ENCODE measurements at regions not wholly inside any gene's neighbourhood (a gene's known extent, or its start where the extent isn't known, plus 50 kb on each side); places are given as distances from the start of the nearest gene placed in this dataset.

- no peaks in the 10 kb centered on the region for H3K4me1 ChIP-seq (ENCODE audit: insufficient read depth, low read length)
- Mint-ChIP-seq H3K27me3 (ENCODE audit: low read depth, unreplicated experiment) (no peaks in the 10 kb centered on the region), H3K36me3 (ENCODE audit: low read depth, unreplicated experiment) (no peaks in the 10 kb centered on the region), H3K9me3 (ENCODE audit: unreplicated experiment) (no peaks in the 10 kb centered on the region), H3K4me3 (ENCODE audit: unreplicated experiment) (no peak overlapping the region), H3K27ac (ENCODE audit: unreplicated experiment) (no peak overlapping the region), H3K4me1 (ENCODE audit: low read depth, unreplicated experiment) (peaks cover 24% of the 10 kb centered on the region)
- TF ChIP-seq EZH2 (IDR thresholded peaks at IDR 0.05; ENCODE audit: insufficient read depth, low read length), result no peak
- TF ChIP-seq CTCF (IDR thresholded peaks at IDR 0.05; ENCODE audit: insufficient read depth, low read depth, low read length), result no peak
- H3K4me2 ChIP-seq (ENCODE audit: low read length), result no peak overlapping the region
- no peak for FAIRE-seq
- no peak overlapping the region for H3K9ac ChIP-seq (ENCODE audit: low read length)
- H4K20me1 ChIP-seq (ENCODE audit: insufficient read depth, low read length), result no peaks in the 10 kb centered on the region
- no peaks in the 10 kb centered on the region for H3K79me2 ChIP-seq (ENCODE audit: insufficient read depth, low read length)
- H3K27ac ChIP-seq (ENCODE audit: low read depth, low read length), result no peak overlapping the region
- DNase-seq (ENCODE audit: low read depth), result no peak
- H3K27me3 ChIP-seq (ENCODE audit: insufficient read depth, low read length), result no peaks in the 10 kb centered on the region
- H2AFZ ChIP-seq (ENCODE audit: low read depth, low read length), result no peak overlapping the region
- no peak overlapping the region for H3K4me3 ChIP-seq (ENCODE audit: insufficient read depth, low read depth, low read length)
- H3K36me3 ChIP-seq (ENCODE audit: insufficient read depth, low read length), result no peaks in the 10 kb centered on the region
- no peaks in the 10 kb centered on the region for H3K9me3 ChIP-seq (ENCODE audit: insufficient read depth, low read depth, low read length)
Observed at GRCh38 chr4:61067381-61067780, 132.7 kb upstream of the ADGRL3 start.

- no peaks in the 10 kb centered on the region for H3K36me3 ChIP-seq (ENCODE audit: insufficient read depth, low read length)
- no peak for FAIRE-seq
- no peak overlapping the region for H3K27ac Mint-ChIP-seq (ENCODE audit: unreplicated experiment)
Observed at GRCh38 chr4:61068060-61068459, 132.1 kb upstream of the ADGRL3 start.

More at GRCh38 chr4:61068060-61068459, 132.1 kb upstream of the ADGRL3 start:
- no peak overlapping the region for H3K4me2 ChIP-seq (ENCODE audit: low read length)
- H3K27ac ChIP-seq (ENCODE audit: low read depth, low read length), result no peak overlapping the region
- Mint-ChIP-seq H3K27me3 (ENCODE audit: low read depth, unreplicated experiment) (no peaks in the 10 kb centered on the region), H3K4me1 (ENCODE audit: low read depth, unreplicated experiment) (peaks cover 24% of the 10 kb centered on the region), H3K4me3 (ENCODE audit: unreplicated experiment) (no peak overlapping the region), H3K36me3 (ENCODE audit: low read depth, unreplicated experiment) (no peaks in the 10 kb centered on the region), H3K9me3 (ENCODE audit: unreplicated experiment) (no peaks in the 10 kb centered on the region)
- DNase-seq (ENCODE audit: low read depth), result no peak
- H3K4me3 ChIP-seq (ENCODE audit: insufficient read depth, low read depth, low read length), result no peak overlapping the region
- TF ChIP-seq CTCF (IDR thresholded peaks at IDR 0.05; ENCODE audit: insufficient read depth, low read depth, low read length) (no peak), EZH2 (IDR thresholded peaks at IDR 0.05; ENCODE audit: insufficient read depth, low read length) (no peak)
- no peak overlapping the region for H3K9ac ChIP-seq (ENCODE audit: low read length)
- H4K20me1 ChIP-seq (ENCODE audit: insufficient read depth, low read length), result no peaks in the 10 kb centered on the region
- H3K9me3 ChIP-seq (ENCODE audit: insufficient read depth, low read depth, low read length), result no peaks in the 10 kb centered on the region
- no peaks in the 10 kb centered on the region for H3K79me2 ChIP-seq (ENCODE audit: insufficient read depth, low read length)
- H3K27me3 ChIP-seq (ENCODE audit: insufficient read depth, low read length), result no peaks in the 10 kb centered on the region
- H2AFZ ChIP-seq (ENCODE audit: low read depth, low read length), result no peak overlapping the region
- no peaks in the 10 kb centered on the region for H3K4me1 ChIP-seq (ENCODE audit: insufficient read depth, low read length)

Data from astrocyte (in vitro differentiated cells and primary cell).